K562 (cell line): ENCODE measurements at regions not wholly inside any gene's neighbourhood (a gene's known extent, or its start where the extent isn't known, plus 50 kb on each side); places are given as distances from the start of the nearest gene placed in this dataset.

ENCODE experiments used
- CHD7 ChIP-seq: fragments of 200-600 bp; sonication (generic); IDR thresholded peaks from one replicate; pipeline ENCODE4 v1.6.1; 2012; ENCODE audit warnings: mild to moderate bottlenecking, low read depth, low read length, inconsistent platforms
- FIP1L1 ChIP-seq: fragments of 200-400 bp; formaldehyde crosslinking; IDR thresholded peaks from 2 replicates; pipeline ENCODE4 v1.6.1; 2018; ENCODE audit warnings: mild to moderate bottlenecking, low read depth, low read length; ENCODE audit not compliant: poor library complexity, severe bottlenecking
- HMGN3 ChIP-seq: IDR thresholded peaks from 2 replicates; pipeline ENCODE4 v1.6.1; 2011; ENCODE audit warnings: borderline replicate concordance, low read depth, mild to moderate bottlenecking, mixed read lengths, low read length; ENCODE audit not compliant: insufficient read length; ENCODE audit errors: extremely low read depth
- OTX1 ChIP-seq: fragments of 450-650 bp; formaldehyde crosslinking; IDR thresholded peaks from 2 replicates; pipeline ENCODE4 v1.4.0; 2022; ENCODE audit warnings: mild to moderate bottlenecking
- SMAD4 ChIP-seq: fragments of 250-450 bp; sonication (Bioruptor Pico); conservative IDR thresholded peaks from 2 replicates; pipeline ENCODE4 v1.8.0; 2021; ENCODE audit warnings: inconsistent platforms, mild to moderate bottlenecking, moderate library complexity
- SPI1 ChIP-seq: IDR thresholded peaks from 2 replicates; pipeline ENCODE4 v1.6.1; 2011; ENCODE audit warnings: low read depth, low read length, control low read depth, borderline replicate concordance
- ZNF175 ChIP-seq: fragments of 200-800 bp; sonication (Bioruptor generic); IDR thresholded peaks from 2 replicates; pipeline ENCODE4 v1.6.1; 2016; ENCODE audit warnings: low read depth, mild to moderate bottlenecking, missing genetic modification characterization, missing compliant biosample characterization
- ZNF263 ChIP-seq: sonication (generic); formaldehyde crosslinking; IDR thresholded peaks from 2 replicates; pipeline ENCODE4 v1.8.0; 2022; ENCODE audit warnings: mild to moderate bottlenecking, missing genetic modification reagents, borderline replicate concordance
- ZNF311 ChIP-seq: fragments of 250-450 bp; sonication (Bioruptor Pico); IDR thresholded peaks from 2 replicates; pipeline ENCODE4 v1.4.0; 2020; ENCODE audit warnings: mild to moderate bottlenecking, moderate library complexity
- TF ChIP-seq, protein P1 (sequence below), 2 experiments: fragments of 450-650 bp; conservative IDR thresholded peaks; 2 replicates each; pipeline ENCODE4 v1.6.1; 2017; ENCODE audit warnings: mild to moderate bottlenecking in 2 of 2, moderate library complexity in 2 of 2

- TF ChIP-seq SPI1: no peak
- TF ChIP-seq SMAD4 (CRISPR knock-in tag): peak; percentile 92
- TF ChIP-seq HMGN3: peak; percentile 79
- TF ChIP-seq FIP1L1: no peak
- TF ChIP-seq OTX1 (CRISPR knock-in tag): no peak
- 0 out of 2 replicates have a peak, but pooled peaks have one; percentile 56 for TF ChIP-seq ZNF311
- TF ChIP-seq CHD7: no peak
- peak; percentile 95 for TF ChIP-seq ZNF175 (CRISPR knock-in tag)
- TF ChIP-seq, protein P1, sequence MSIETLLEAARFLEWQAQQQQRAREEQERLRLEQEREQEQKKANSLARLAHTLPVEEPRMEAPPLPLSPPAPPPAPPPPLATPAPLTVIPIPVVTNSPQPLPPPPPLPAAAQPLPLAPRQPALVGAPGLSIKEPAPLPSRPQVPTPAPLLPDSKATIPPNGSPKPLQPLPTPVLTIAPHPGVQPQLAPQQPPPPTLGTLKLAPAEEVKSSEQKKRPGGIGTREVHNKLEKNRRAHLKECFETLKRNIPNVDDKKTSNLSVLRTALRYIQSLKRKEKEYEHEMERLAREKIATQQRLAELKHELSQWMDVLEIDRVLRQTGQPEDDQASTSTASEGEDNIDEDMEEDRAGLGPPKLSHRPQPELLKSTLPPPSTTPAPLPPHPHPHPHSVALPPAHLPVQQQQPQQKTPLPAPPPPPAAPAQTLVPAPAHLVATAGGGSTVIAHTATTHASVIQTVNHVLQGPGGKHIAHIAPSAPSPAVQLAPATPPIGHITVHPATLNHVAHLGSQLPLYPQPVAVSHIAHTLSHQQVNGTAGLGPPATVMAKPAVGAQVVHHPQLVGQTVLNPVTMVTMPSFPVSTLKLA (conservative IDR thresholded peaks at IDR 0.05): peak; percentile 32 to 74; a peak in 2 of 4 replicates
- TF ChIP-seq ZNF263 (CRISPR knock-in tag): no peak
Measured at GRCh38 chr9:107784235-107784958, 294.8 kb upstream of the KLF4 start (continued).
